ENCODE measurements at regions not wholly inside any gene's neighbourhood (a gene's known extent, or its start where the extent isn't known, plus 50 kb on each side); places are given as distances from the start of the nearest gene placed in this dataset.

GRCh38 chr2:187009483-187010239, 160.7 kb upstream of the ZSWIM2 start:
- FAIRE-seq (no peak), DNase-seq (ENCODE audit: extremely low spot score, insufficient read length, low read depth) (no peak)

GRCh38 chr2:187008111-187008510, 159.1 kb upstream of the ZSWIM2 start:
- FAIRE-seq (no peak), DNase-seq (ENCODE audit: extremely low spot score, insufficient read length, low read depth) (no peak)

DNA sequence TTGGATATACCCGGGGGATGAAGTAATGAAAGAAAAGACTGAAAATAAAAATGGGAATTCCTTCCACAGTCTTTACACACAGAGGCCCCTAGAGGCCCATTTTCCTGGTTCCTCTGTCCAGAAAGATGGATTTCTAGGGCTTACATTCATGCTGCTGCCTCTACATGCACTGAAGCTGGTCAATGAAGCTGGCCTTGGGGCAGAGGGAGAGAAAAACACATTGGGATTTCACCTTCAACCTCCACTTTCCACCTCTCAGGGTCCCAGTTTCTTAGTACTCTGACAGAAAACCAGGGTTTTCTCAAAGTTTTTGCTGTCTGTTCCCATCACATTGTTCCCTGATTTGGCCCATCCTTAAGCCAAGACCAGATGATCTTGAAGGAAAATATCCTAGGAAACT, 154.6 kb upstream of the ZSWIM2 start:
- DNase-seq (ENCODE audit: extremely low spot score, insufficient read length, low read depth): no peak
- FAIRE-seq: no peak

GRCh38 chr2:187003038-187003554, 154.1 kb upstream of the ZSWIM2 start:
- DNase-seq (ENCODE audit: extremely low spot score, insufficient read length, low read depth): no peak
- no peak for FAIRE-seq

DNA sequence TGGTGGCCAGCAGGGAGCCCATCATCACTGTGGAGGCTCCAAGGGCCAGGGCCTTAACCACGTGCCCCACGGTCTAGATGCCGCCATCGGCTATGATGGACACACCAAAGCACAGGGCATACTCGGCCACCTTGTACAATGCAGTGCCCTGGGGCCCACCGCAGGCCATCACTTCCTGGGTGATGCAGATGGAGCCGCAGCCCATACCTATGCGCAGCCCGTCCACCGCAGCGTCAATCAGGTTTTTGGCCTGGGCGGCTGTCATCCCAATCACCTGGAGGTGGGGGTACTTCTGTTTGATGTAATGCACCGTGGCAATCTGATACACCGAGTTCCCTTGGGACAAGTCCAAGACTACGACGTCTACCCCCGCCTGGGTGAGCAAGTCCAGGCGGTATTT, 153.3 kb upstream of the ZSWIM2 start:
- DNase-seq (ENCODE audit: extremely low spot score, insufficient read length, low read depth) (no peak), FAIRE-seq (no peak)

- no peak for DNase-seq (ENCODE audit: extremely low spot score, insufficient read length, low read depth)
- no peak for FAIRE-seq
Observed at GRCh38 chr2:187001248-187001647, 152.3 kb upstream of the ZSWIM2 start.

DNA sequence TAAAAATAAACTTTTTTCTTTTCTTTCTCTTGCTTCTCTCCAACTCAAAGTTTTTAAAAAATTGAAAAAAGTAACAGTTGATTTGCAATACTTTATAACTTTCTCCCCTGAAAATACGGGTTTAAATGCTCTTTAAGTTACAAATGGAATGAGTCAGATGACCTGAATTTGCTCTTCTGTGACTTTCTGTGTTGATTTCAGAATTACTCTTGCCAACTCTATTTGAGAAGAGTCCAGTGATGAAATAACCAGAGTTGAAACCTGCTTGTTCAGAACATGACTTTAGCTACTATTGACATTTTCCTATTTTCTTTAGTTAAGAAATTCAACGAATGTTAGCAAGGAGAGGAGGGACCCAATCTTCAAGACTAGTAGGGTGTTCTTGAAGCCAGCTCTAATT, 146.1 kb upstream of the ZSWIM2 start:
- no peak for FAIRE-seq
- DNase-seq (ENCODE audit: extremely low spot score, insufficient read length, low read depth): no peak

- FAIRE-seq: no peak
- no peak for DNase-seq (ENCODE audit: extremely low spot score, insufficient read length, low read depth)
Observed at GRCh38 chr2:186992597-186992996, 143.6 kb upstream of the ZSWIM2 start.

DNA sequence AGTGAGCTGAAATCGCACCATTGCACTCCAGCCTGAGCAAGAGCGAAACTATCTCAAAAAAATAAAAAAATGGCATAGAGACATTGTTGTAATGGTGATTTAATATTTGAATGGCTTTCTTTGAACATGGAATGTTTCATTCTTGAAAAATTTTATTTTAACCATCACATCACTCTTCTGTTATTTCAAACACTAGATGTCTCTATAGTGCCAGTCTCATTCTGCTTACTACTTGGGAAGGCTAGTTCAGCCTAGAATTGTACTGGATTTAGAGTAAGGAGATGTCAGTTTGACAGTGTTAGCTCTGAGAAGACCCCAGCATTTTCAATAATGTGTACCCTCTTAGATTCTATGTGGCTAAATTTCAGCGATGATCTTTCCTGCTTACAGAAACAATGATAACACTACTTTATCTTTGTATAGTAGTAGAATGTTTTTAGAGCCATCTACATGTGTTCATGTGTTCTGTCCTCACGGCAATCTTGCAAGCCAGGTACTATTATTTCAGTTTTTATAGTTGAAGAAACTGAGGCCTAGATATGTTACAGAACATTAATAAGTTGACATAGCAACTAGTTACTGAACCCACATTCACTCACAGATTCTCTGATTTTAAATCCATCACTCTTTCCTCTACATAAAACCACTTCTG, 142.9 kb upstream of the ZSWIM2 start:
- FAIRE-seq (no peak), DNase-seq (ENCODE audit: extremely low spot score, insufficient read length, low read depth) (no peak)

GRCh38 chr2:186984966-186985365, 136.0 kb upstream of the ZSWIM2 start:
- DNase-seq (ENCODE audit: extremely low spot score, insufficient read length, low read depth): no peak
- no peak for FAIRE-seq

- DNase-seq (ENCODE audit: extremely low spot score, insufficient read length, low read depth) (no peak), FAIRE-seq (no peak)
Observed at GRCh38 chr2:186984481-186984880, 135.5 kb upstream of the ZSWIM2 start.

- FAIRE-seq: no peak
- no peak for DNase-seq (ENCODE audit: extremely low spot score, insufficient read length, low read depth)
Observed at GRCh38 chr2:186980787-186981550, 132.0 kb upstream of the ZSWIM2 start.

DNA sequence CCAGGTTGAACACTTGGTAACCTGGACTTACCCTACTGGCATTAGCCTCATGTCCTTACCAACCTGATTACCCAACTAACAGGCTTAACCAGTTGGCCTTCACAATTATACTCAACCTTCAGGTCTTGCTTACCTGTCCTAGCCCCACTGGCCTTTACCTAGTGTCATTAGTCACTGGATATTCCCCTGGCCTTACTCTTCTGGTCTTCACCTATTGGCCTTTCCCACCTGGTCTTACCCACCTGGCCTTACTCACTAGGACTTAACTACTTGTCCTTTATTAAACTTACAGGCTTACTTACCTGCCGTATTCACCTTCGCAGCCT, 131.1 kb upstream of the ZSWIM2 start:
- FAIRE-seq: no peak
- DNase-seq (ENCODE audit: extremely low spot score, insufficient read length, low read depth): no peak

DNA sequence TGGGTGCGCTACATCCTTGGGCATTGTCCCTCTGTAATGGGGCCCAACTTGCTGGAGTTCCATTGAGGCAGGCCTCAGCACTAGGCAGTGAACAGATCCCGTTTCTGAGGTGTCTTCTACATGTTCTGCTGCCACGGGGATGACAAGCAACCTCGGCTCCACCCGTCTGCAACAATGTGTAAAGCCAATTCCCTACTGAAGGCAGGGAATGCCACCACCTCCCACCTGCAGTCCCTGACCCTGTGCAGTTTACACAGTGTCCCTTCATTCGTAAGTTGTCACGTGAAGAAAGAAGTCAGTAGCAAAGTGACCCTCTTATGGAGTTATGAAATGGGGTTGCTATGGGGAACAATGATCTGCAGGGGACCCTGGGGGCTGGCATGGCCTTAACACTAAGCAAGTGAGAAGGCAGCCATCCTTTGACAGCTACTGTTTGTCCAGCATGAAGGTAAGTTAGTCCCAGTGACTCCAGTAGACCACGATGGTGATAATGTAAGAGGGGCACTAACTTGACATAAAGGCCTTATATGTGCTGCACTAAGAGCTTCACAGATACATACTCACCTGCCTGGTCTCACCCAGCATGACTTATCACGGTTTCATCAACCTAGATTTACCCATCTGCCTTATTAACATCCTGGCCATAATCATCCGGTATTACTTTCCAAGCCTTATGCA, 130.6 kb upstream of the ZSWIM2 start:
- DNase-seq (ENCODE audit: extremely low spot score, insufficient read length, low read depth): no peak
- no peak for FAIRE-seq

GRCh38 chr2:186977433-186978045, 128.6 kb upstream of the ZSWIM2 start:
- no peak for FAIRE-seq
- no peak for DNase-seq (ENCODE audit: extremely low spot score, insufficient read length, low read depth)

GRCh38 chr2:186976329-186976728, 127.4 kb upstream of the ZSWIM2 start:
- no peak for FAIRE-seq
- no peak for DNase-seq (ENCODE audit: extremely low spot score, insufficient read length, low read depth)

DNA sequence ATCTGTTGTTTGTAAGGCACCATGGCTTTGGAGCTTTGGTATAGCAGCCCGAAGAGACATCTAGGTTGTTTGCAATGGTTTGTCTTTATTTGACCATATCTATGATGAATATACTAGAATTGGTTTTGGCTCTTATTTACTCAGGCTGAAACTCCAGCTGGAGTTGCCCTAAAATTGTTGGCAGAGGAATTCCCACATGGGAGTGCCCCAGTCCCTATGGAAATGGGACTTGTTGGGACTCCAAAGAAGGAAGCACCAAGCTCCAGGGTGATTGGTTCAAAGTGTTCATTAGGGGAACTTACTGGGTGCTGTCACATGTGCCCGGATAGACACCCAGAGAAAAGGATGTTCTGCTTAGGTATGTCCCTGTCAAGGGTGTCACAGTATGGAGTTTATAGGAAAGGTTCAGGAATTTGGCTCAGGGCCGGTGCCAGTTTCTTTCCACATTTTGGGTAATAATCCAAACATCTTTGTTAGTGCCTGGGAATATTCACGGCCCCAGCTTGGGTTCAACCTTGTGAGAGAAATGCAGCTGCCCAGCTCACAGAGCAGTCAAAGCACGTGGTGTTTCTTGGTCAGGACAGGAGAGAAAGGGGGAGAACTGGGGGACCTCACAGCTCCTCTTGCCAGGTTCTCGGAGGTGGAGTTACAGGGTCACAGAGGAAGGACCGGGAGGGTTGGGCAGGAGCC, 123.5 kb upstream of the ZSWIM2 start:
- DNase-seq (ENCODE audit: extremely low spot score, insufficient read length, low read depth) (no peak), FAIRE-seq (no peak)

DNA sequence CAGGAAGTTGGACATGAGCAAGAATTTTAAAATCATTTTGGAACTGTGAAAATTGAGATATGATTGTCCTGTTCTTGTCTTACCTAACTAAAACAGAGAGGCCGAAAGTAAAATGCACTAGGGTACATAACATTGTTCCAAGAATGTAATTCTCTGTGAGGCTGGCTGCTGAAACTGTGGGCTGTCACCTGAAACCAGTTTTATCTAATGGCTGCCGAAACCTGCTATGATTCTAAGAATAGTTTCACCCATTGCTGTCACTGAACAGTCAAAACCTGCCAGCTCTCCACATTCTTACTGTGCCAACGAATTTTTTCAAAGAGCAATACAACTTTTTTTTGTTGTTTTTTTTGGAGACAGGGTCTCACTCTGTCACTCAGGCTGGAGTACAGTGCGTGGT, 119.3 kb upstream of the ZSWIM2 start:
- FAIRE-seq: no peak
- no peak for DNase-seq (ENCODE audit: extremely low spot score, insufficient read length, low read depth)

DNA sequence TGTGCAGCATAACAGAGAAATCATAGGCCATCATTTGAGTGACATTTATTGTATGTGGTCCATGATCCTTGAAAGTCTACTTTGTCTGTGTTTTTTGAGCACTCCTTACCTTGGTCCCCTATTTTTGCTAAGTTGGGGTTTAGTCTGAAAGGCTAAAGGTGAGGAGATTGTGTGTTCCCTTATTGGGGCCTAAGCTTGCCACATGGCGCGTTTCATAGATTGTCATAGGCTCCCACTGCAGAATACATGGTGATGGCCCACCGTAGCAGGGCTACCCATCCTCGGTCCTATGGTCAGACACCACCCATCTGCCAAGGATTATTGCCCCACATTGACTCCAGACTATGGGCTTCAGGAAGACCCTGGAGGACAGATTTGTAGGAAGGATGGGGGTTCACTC, 117.0 kb upstream of the ZSWIM2 start:
- DNase-seq (ENCODE audit: extremely low spot score, insufficient read length, low read depth) (no peak), FAIRE-seq (no peak)
